Activated T-cell treated with anti-CD3 and anti-CD28 coated beads, Interleukin-2, amount 50 U/mL, for 48 hours (primary cell): ENCODE measurements at regions not wholly inside any gene's neighbourhood (a gene's known extent, or its start where the extent isn't known, plus 50 kb on each side); places are given as distances from the start of the nearest gene placed in this dataset.

ENCODE experiments used
- DNase-seq, 2 experiments: peaks; one replicate each; pipeline ENCODE4 v3.0.0-alpha.2; 2020

DNA sequence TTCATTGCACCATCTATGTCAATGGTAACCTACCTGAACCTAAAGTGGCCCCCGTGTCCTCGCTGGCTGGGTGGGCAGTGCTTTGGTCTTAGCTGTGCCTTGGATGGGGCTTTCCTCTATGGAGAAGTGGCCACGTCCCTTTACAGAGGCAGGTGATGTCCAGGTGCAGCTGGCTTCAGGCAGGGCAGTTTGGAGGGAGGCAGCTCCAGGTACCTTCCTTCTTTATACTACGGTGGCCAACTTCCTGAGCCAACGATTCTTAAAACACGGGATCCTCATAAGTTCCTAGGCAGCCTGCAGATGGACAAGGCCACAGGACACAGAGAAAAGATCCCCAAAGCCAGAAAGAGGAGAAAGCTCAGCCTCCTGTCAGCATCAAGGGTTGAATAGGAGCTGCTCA lies 517.3 kb upstream of the HS6ST1 start:
- no peak for DNase-seq

DNA sequence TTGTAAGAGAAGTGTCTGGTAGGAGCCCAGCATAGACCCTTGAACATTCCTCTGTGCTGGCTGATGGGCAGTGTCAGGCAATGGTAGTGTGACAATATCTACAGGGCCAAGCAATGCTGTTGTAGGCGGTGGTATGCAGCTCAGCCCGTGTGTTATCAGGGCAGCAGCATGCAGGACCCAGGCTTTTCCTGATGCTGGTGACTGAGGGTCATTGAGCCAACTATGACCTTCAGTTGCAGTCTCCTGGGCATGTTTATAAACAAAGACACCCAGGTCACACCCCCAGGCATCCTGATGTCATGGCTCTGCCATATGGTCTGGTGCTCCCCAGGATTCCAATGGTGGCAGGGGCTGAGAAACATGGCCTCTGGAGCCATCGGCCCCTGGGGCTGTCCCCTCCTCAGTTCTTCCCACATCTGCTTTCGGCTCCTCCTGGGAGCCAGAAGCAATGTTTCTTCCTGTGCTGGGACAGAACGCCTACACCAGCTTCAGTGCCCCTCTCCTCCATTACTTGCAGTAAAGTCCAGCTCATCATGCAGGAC lies 518.0 kb upstream of the HS6ST1 start:
- DNase-seq = no peak

DNA sequence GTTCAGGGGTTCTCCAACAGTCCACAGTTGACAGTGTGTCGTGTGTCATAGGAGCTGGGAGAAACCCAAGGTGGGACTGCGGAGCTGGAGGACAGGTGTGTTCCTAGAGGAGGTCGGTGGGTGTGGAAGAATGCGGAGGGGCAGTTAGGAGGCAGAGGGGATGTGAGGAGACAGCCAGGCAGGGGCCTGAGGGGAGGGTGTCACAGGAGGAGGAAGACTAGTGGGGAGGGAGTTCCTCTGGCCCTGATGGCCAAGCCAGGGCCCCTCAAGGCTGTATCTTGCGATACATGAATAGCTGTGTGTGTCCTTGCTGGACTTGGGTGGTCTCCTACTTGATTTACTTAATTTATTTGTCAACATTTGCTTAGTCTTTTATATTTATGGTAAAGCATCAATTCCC lies 519.6 kb upstream of the HS6ST1 start:
- no peak for DNase-seq

DNA sequence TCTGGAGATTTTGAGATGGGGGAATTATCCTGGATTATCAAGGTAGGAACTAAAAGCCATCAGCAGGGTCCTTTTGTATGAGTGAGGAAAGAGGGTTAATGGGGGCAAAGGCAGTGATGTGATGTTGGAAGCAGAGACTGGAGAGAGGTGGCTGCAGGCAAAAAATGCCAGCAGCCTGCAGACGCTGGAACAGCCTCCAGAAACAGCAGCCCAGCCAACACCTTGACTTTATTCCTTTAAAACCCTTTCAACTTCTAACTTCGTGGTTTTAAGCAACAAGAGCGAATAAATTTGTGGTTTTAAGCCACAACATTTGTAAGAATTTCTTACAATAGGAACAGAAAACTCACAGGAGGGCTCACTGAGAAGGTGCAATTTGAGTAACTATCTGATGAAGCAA lies 523.1 kb upstream of the HS6ST1 start:
- no peak for DNase-seq

DNA sequence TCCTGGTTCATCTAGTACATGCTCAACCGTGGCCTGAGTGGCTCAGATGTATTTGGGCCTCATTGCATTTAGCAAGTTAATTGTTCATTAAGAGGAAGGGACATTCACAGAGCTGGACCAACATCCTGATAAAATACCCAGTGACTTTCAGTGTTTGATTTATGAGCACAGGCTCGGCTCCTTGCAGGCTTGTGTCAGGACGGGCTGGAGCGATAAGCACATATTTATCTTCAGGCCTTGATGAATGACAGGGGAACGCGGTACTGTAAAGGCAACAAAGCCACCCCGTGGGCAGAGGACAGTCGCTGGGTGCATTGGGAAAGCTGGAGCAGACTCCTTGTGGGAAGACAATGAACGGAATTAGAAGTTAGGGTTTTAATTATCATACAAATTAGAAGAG lies 548.6 kb upstream of the HS6ST1 start:
- DNase-seq = no peak

DNA sequence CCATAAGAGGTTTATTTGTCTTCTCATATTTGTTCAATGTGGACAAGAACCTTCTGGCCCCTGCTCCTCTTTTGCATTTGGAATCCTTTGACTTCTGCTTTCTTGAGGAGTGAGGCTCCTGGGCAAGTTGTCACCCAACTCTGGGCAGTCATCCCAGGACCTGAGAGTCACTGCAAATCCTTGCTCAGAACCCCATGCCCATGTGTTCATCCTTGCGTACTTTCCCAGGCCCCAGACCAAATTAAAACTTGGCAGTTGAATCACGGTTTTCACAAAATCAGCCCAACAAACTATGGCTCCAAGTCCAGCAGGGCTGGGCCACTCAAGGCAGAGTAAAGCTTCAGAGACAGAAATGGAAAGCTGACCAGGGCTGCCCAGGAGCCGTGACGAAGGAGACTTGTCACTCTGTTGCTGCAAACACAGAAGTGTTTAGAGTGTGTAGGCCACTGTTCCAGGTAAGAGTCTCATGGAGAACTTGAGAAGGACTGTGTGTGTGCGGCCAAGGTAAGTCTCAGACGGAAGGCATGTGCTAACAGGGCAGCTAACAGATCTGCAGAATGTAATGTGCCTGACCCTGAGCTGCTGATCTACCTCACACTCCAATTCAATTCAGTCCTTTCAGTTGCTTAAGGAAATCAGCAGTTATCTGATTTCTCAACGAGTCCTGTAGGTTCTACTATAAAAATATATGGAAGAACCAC lies 549.4 kb upstream of the HS6ST1 start:
- DNase-seq = no peak

DNA sequence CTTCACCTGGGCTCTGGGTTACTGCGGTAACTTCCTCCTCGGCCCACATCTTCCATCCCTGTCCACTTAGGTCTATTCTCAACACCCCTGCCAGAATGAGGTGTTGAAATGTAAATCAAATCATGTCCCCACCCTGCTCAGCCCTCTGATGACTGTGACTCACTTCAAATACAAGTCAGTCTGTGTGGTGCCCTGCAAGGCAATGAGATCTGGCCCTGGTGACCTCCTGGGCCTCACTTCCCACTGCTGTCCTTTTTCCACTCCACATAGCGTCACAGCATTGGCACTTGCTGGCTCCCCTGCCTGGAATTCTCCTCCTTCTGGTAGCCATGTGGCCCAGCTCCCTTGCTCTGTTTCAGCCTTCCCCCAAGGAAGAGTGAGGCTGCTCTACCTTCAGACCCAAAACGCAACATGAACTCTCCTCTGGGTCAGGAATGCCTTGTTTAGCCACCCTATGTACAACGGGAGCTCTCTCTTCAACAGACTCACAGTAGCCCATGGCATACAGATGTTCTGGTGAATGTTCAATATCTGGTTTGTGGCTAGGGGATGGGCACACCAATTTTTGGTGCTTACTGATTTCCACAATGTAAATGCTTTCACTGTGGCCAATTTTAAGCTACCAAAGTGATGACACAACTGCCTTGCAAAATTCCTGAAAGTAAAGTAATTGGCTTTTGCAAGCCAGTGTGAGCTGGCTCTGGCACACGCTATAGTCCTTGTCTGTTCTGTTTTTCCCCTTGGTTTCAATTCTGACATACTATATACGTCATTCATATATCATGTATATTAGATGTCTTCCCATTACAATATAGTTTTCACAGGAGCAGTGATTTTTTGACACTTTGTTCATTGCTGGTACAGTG lies 550.3 kb upstream of the HS6ST1 start:
- no peak for DNase-seq

DNA sequence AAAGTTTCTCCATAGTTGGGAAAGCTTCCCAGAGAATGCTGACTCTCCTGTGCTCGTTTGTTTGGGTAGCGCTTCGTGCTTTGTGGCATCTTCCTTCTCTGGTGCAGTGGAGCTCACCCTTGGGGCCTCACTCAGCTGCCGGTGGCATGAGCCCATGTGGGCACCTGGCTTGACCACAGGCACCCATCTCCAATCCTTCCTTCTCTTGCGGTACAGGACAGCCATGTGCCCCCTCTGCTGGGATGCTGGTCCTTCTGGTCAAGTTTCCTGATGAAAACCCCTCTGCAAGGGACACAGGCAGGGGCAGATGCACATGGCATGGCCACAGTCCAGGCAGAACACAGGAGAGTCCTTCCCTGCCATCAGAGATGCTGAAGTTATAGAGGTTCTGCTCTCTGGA lies 555.9 kb upstream of the HS6ST1 start:
- DNase-seq = no peak

DNA sequence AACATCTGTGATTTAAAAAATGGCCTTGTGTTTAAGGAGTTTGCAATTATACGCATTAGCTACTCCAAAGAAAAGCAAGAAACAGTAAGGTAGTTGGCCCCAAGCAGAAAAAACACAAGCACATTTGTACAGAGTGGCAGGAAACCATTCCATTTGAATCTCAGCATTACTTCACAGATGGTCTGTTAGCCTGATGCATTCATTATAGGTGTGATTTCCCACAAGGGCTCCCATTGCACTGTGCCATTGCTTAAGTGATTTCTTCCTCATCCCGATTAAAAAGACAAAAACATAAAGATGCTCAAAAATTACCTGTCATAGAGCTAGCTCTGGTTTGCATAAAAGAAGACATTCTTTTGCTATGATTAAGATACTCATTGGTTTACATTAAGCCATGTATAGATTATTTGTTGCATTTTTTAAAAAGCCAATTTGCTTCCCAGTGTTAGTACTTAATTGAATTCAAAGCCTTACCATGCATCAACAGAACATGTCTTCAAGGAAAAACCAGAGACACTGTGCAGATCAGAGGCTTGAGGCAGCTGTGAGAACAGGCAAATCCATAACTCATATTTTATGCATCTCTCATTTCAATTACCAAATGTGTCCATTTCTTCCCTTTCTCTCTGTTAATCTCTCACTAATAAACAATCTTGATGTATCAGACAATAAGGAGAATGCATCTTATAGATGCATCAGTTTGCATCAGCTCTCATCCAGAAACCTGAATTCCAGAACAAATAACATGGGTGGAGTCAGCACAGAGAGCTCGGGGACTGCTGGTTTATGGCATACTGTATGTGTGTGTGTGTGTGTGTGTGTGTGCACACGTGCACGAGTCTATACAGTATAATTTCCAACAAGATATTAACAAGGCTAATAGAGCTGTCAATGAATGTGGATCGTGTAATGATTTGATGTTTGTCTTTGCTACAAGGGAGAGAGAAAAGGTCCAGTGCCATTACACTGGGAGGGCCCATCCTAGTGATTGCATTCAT lies 558.6 kb upstream of the HS6ST1 start:
- no peak for DNase-seq

DNA sequence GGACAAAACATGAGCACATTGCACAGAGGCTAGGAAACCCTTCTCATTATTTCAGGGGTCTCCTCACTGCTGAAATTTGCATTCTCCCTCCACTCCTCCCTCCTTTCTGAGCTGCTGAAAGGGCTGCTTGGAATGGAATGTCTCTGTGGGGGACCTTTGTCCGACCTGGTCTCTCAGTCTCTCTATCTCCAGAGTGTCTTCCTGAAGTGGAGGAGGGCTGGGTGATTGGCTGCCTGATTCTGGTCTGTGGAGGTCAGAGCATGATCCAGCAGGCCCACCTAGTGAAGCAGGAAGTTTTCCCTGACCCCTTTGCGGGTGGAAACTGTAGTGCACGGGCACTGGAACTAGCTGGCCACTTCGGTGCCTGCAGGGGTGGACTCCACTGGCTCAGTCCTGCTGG lies 560.5 kb upstream of the HS6ST1 start:
- no peak for DNase-seq

DNA sequence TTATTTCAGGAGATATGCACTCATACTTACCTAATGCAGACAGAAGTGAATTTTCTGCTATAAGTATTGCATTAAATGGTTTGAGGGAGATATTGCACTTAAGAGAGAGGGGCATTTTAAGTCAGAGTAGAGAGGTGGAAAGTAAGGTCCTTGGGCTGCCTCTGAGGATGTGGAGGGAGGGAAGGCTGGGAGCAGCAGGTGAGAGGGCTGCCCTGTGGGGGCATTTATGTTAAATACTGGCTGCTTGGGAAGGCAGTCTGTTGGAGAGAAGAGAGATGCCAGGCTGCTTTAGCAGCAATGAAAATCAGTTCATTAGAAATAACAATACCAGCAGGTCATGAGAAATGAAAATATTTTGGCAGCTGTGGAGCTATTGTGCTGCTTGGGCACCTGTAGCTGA lies 576.2 kb upstream of the HS6ST1 start:
- no peak for DNase-seq

DNA sequence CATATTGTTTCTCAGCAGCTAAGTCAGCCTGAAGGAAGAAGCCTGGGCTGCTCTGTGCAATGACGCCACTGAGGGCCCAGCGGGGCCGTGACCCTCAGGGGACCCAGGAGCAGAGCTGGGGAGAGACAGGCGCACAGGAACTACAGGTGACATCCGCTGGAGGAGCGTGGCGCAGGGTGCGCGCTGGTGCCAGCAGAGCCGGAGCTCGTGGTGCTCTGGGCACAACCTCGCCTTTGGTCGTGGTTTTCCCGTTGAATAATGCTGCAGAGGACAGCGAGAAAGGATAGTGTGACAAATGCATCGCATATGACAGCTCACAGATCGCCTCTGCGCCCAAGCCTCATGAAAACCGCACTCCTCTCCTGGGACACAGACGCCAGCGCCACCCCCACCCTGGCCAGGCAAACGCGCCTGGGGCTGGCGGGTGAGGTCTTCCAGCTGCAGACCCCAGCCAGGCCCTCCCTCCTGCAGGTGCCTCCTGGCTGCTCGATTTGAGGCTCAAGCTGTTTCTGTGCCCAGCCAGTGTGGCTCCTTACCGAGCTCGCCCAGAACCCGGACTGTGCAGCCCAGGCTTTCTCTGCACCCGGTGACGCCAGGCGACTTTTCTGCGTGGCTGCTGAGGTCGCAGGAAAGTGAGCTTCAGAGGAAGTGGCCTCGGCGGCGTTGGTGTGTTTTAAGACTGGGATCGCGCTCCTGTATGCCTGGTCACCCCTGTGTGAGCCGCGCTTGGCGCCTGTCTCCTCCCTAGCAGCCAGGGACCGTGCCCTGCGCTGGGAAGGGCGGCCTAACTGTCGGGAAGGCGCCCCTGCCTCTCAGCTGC lies 583.1 kb upstream of the HS6ST1 start:
- DNase-seq = no peak

DNA sequence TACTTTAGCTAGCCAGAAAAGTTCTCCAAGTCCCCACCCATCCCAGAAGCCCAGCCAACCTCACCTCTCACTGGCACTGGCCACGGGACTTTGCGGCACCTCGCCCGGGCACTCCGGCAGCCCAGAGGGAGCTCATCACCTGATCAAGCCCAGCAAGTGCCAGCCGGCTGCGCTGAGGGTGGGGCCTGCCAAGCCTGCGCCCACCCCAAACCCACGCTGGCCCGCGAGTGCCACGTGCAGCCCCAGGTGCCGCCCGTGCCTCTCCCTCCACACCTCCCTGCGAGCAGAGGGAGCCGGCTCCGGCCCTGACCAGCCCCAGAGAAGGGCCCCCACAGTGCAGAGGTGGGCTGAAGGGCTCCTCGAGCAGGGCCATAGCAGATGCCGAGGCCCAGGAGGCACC lies 585.0 kb upstream of the HS6ST1 start:
- DNase-seq = no peak

DNA sequence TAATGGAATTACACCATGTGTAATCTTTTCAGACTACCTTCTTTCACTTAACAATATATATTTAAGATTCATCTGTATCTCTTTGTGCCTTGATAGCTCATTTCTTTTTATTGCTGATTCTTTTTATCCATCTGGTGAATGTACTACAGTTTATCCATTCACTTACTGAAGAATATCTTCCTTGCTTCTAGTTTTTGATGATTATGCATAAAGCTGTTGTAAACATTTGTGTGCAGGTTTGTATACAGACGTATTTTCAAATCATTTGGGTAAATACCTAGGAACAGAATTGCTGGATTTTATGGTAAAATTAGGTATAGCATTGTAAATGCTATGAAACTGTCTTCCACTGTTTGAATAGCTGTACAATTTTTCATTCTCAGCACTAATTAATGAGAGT lies 592.6 kb upstream of the HS6ST1 start:
- DNase-seq = no peak

DNA sequence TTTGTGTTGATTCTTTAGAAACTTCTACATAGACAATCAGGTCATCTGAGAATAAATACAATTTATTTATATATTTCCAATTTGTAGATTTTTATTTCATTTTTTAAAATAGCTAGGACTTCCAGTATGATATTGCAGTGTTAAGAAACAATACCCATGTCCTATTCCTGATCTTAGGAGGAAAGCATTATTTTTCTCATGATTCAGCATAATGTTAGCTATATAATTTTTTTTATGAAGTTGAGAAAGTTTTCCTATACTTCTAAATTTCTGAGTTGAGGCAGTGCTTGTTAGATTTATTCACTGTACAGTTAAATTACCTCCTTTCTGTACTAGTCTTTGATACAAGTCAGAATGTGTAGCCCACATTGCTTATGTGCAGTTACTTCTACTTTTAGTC lies 595.7 kb upstream of the HS6ST1 start:
- no peak for DNase-seq

DNA sequence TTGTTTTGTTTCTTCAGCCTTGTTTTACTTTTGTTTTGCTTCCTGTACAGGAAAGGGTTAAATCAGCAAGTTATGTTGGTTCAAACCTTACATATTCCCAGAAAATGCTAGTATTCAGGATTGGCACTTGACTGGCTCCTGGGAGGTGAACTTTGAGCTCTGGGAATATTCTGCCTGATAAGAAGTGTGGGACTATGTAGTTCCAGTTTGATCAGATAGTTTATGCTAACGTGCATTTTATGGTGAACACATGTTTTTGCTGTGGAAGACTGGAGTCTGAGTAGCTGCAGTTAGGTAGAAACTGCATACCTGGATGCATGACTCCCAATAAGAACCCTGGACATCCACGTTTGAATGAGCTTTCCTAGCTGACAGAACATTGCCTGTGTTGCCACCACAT lies 603.1 kb upstream of the HS6ST1 start:
- no peak for DNase-seq

DNA sequence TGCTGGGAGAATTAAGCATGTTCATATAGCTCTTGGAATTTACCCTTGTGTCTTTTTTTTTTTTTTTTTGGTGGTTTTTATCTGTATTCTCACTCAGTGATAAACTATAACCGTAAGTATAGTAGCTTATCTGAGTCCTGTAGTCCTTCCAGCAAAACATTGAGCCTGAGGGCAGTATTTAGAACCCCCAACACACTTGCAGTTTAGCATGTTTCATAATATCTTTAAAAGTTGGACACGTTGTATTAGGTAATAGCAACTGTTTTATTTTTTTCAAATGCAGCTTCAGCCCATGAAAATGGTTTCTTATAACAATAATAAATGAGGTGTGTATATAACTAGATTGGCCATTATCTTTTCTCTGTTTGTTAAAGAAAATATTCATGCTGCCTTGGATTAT lies 603.5 kb upstream of the HS6ST1 start:
- no peak for DNase-seq

DNA sequence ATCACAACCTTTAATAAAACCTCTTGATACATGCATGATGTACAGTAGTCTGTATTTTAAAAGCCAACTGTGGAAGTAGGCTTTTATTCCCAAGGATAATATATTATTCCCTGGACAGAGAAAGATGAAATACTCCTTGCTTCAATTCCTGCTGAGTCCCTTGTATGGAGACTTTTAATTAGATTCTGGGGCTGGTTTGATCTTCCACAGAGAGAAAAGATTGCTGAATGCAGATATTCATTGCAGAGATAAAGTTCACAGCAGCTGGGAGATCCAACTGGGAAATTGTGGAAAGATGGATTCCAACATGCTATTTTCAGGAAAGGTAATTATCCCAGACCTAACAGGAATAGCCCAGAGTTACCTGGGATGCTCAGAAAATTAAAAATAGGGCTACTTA lies 607.0 kb upstream of the HS6ST1 start:
- DNase-seq = no peak

DNA sequence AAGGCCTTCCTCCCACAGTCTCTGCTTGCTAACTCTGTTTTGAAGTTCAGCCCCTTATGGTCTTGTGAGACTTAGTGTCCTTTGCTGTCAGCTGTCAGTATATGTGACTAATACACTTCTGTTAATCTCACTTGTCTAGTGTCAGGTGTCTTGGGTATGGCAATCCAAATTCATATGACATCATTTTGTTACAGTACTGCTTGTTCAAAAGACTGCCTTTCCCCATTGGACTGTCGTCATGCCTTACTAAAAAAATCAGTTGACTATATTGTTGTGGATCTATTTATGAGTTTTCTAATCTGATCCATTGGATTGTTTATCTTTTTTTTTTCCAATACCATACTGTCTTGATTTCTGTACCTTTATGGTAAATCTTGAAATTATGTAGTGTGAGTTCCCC lies 611.4 kb upstream of the HS6ST1 start:
- DNase-seq = no peak

DNA sequence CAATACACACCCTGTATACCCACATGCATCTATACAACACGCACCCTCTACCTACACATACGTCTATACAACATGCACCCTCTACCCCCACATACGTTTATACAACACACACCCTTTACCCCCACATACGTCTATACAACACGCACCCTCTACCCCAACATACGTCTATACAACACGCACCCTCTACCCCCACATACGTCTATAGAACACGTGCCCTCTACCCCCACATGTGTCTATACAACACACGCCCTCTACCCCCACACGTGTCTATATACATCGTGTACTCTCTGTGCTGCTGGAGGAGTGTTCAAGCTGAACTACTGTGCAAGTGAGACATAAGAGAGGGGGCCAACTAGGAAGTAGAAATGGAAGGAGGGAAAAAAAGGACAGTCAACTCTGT lies 621.7 kb upstream of the HS6ST1 start:
- DNase-seq = no peak

DNA sequence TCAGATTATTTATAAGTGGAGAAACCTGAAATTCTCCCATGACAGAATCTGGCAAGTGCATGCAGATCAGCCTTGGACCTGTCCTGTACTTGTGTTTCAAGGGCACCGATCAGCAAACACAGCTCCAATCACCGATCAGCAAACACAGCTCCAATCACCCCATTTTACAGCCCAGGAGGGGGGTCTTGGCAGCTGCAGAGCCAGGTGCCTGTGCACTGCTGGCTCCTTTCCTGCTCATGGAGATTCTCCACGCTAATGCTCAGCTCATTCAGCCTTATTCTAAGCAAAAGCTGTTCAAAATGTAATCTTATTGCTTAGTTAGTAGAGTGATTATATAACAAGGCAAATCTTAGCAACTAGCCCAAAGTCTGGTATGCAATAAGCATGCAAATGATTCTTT lies 623.1 kb upstream of the HS6ST1 start:
- DNase-seq = no peak

DNA sequence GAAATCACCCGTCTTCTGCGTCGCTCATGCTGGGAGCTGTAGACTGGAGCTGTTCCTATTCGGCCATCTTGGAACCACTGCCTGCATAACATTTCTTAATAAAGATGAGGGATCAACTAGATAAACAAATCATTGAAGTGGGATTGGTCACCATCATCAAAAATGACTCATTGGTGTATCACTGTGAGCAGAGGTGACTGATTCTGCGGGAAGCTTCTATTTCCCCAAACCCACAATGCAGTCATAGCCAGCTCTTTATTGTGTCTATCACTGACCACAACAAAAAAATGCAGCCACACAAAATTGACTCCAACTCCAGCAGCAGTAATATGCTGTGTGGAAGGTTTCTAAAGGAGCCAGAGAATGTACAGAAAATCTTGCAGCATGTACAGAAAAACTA lies 630.7 kb upstream of the HS6ST1 start:
- DNase-seq = no peak
